HepG2 (cell line): ENCODE measurements at regions not wholly inside any gene's neighbourhood (a gene's known extent, or its start where the extent isn't known, plus 50 kb on each side); places are given as distances from the start of the nearest gene placed in this dataset.
A peak's percentile ranks its signal among the peaks of the same experiment; 100 is the strongest.

ENCODE experiments used
- ATF2 ChIP-seq: sonication (generic); formaldehyde crosslinking; IDR thresholded peaks from 2 replicates; pipeline ENCODE4 v1.4.0; 2020; ENCODE audit warnings: missing genetic modification reagents
- CREM ChIP-seq, 2 experiments: sonication (generic) in 1 of 2; formaldehyde crosslinking in 1 of 2; IDR thresholded peaks; 2 replicates each; pipeline versions ENCODE4 v1.4.0 to v1.6.1; 2016 to 2020; ENCODE audit warnings: antibody characterized with exemption in 1 of 2, mild to moderate bottlenecking in 1 of 2, missing genetic modification reagents in 1 of 2
- DMAP1 ChIP-seq: IDR thresholded peaks from 2 replicates; pipeline ENCODE4 v1.6.1; 2016
- FOSL2 ChIP-seq: sonication (generic); formaldehyde crosslinking; IDR thresholded peaks from 2 replicates; pipeline ENCODE4 v1.4.0; 2020; ENCODE audit warnings: missing genetic modification reagents
- FOXA3 ChIP-seq: IDR thresholded peaks from 2 replicates; pipeline ENCODE4 v1.6.1; 2016; ENCODE audit warnings: missing genetic modification reagents, missing compliant biosample characterization
- FOXP1 ChIP-seq, 2 experiments: fragments of 450-650 bp in 1 of 2; IDR thresholded peaks; 2 replicates each; pipeline ENCODE4 v1.6.1; 2017 to 2018; ENCODE audit warnings: antibody characterized with exemption in 1 of 2
- HDAC1 ChIP-seq: sonication (generic); formaldehyde crosslinking; IDR thresholded peaks from 2 replicates; pipeline ENCODE4 v1.5.1; 2020; ENCODE audit warnings: mild to moderate bottlenecking, missing genetic modification reagents
- HNF4A ChIP-seq: sonication (generic); formaldehyde crosslinking; IDR thresholded peaks from 2 replicates; pipeline ENCODE4 v1.4.0; 2020; ENCODE audit warnings: missing genetic modification reagents
- KAT2B ChIP-seq: fragments of 150-350 bp; IDR thresholded peaks from 2 replicates; pipeline ENCODE4 v1.6.1; 2014; ENCODE audit warnings: low read depth, low read length, borderline replicate concordance
- KAT8 ChIP-seq: IDR thresholded peaks from 2 replicates; pipeline ENCODE4 v1.6.1; 2016; ENCODE audit warnings: missing genetic modification reagents, missing compliant biosample characterization
- KDM1A ChIP-seq: IDR thresholded peaks from 2 replicates; pipeline ENCODE4 v1.6.1; 2016; ENCODE audit warnings: missing compliant biosample characterization
- NFE2L2 ChIP-seq: fragments of 150-350 bp; IDR thresholded peaks from 2 replicates; pipeline ENCODE4 v1.6.1; 2014; ENCODE audit warnings: low read length
- NKX3-1 ChIP-seq: sonication (generic); formaldehyde crosslinking; IDR thresholded peaks from 2 replicates; pipeline ENCODE4 v1.5.0; 2020; ENCODE audit warnings: missing genetic modification reagents
- ONECUT2 ChIP-seq: sonication (generic); formaldehyde crosslinking; IDR thresholded peaks from 2 replicates; pipeline ENCODE4 v1.4.0; 2020; ENCODE audit warnings: missing genetic modification reagents
- PHF21A ChIP-seq: sonication (generic); formaldehyde crosslinking; IDR thresholded peaks from 2 replicates; pipeline ENCODE4 v1.5.0; 2020; ENCODE audit warnings: mild to moderate bottlenecking, missing genetic modification reagents
- POGK ChIP-seq: sonication (generic); formaldehyde crosslinking; conservative IDR thresholded peaks from 2 replicates; pipeline ENCODE4 v1.8.0; 2022; ENCODE audit warnings: mild to moderate bottlenecking, moderate library complexity, missing genetic modification reagents
- SAP130 ChIP-seq: IDR thresholded peaks from 2 replicates; pipeline ENCODE4 v1.6.1; 2016; ENCODE audit warnings: low read depth
- SOX6 ChIP-seq, 2 experiments: fragments of 450-650 bp in 1 of 2; sonication (generic) in 1 of 2; formaldehyde crosslinking in 1 of 2; IDR thresholded peaks; 2 replicates each; pipeline versions ENCODE4 v1.4.0 to v1.6.1; 2017 to 2020; ENCODE audit warnings: antibody characterized with exemption in 1 of 2, mild to moderate bottlenecking in 1 of 2, missing genetic modification reagents in 1 of 2
- TBX2 ChIP-seq: sonication (generic); formaldehyde crosslinking; IDR thresholded peaks from 2 replicates; pipeline ENCODE4 v1.5.0; 2020; ENCODE audit warnings: missing genetic modification reagents, mild to moderate bottlenecking, borderline replicate concordance
- ZNF468 ChIP-seq: sonication (generic); formaldehyde crosslinking; IDR thresholded peaks from 2 replicates; pipeline ENCODE4 v1.8.0; 2022; ENCODE audit warnings: mild to moderate bottlenecking, moderate library complexity, missing genetic modification reagents
- ZNF768 ChIP-seq: sonication (generic); formaldehyde crosslinking; IDR thresholded peaks from 2 replicates; pipeline ENCODE4 v1.4.0; 2020; ENCODE audit warnings: missing genetic modification reagents
- TF ChIP-seq, protein P1 (sequence below): sonication (generic); formaldehyde crosslinking; conservative IDR thresholded peaks from 2 replicates; pipeline ENCODE4 v1.4.0; 2020; ENCODE audit warnings: mild to moderate bottlenecking, missing genetic modification reagents, moderate library complexity

DNA sequence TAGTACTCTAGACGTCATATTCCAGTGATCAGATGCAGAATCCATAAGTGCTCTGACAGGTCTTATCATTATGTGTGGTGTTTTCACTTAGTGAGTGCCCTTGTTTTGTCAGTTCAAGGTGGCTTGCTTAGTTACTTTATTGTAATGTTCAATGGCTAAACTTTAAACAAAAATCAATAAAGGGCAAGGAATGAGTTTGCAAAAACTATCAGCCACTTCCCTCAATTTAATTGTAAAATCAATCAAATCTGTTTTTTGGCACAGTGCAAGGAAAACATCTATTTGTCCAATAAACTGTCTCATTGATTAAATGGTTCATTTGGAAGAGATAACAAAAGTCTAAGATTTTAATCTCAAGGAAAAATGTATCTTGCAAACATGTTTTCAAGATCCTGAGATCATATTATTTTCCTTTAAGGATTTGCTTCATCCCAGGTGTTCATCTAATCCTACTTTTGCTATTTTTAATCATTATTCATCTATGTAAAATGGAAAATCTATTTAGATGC is 59.6 kb upstream of the EEA1 start (continued):
- TF ChIP-seq SOX6 (IDR thresholded peaks at IDR 0.05) (no peak), SOX6 (CRISPR knock-in tag; IDR thresholded peaks at IDR 0.05) (peak; percentile 89), ZNF768 (CRISPR knock-in tag) (no peak), TBX2 (CRISPR knock-in tag) (peak; percentile 18; the same call in 1 of the 2 replicates), ONECUT2 (CRISPR knock-in tag) (peak; percentile 98), HDAC1 (peak; percentile 68), ZNF468 (CRISPR knock-in tag) (no peak), KAT8 (peak; percentile 27; the same call in 1 of the 2 replicates), DMAP1 (no peak), KAT2B (peak; percentile 89), CREM (IDR thresholded peaks at IDR 0.05) (peak; percentile 66), CREM (CRISPR knock-in tag; IDR thresholded peaks at IDR 0.05) (no peak), NFE2L2 (peak; percentile 60), FOXA3 (CRISPR knock-in tag) (peak; percentile 57), HNF4A (peak; percentile 67), SAP130 (peak; percentile 44), KDM1A (CRISPR knock-in tag) (no peak), ATF2 (CRISPR knock-in tag) (peak; percentile 49; the same call in 1 of the 2 replicates), FOSL2 (CRISPR knock-in tag) (no peak), PHF21A (CRISPR knock-in tag) (no peak), NKX3-1 (CRISPR knock-in tag) (peak; percentile 66; the same call in 1 of the 2 replicates), POGK (CRISPR knock-in tag) (no peak), FOXP1 (IDR thresholded peaks at IDR 0.05) (no peak), FOXP1 (CRISPR knock-in tag; IDR thresholded peaks at IDR 0.05) (peak; percentile 87)
- TF ChIP-seq, protein P1, sequence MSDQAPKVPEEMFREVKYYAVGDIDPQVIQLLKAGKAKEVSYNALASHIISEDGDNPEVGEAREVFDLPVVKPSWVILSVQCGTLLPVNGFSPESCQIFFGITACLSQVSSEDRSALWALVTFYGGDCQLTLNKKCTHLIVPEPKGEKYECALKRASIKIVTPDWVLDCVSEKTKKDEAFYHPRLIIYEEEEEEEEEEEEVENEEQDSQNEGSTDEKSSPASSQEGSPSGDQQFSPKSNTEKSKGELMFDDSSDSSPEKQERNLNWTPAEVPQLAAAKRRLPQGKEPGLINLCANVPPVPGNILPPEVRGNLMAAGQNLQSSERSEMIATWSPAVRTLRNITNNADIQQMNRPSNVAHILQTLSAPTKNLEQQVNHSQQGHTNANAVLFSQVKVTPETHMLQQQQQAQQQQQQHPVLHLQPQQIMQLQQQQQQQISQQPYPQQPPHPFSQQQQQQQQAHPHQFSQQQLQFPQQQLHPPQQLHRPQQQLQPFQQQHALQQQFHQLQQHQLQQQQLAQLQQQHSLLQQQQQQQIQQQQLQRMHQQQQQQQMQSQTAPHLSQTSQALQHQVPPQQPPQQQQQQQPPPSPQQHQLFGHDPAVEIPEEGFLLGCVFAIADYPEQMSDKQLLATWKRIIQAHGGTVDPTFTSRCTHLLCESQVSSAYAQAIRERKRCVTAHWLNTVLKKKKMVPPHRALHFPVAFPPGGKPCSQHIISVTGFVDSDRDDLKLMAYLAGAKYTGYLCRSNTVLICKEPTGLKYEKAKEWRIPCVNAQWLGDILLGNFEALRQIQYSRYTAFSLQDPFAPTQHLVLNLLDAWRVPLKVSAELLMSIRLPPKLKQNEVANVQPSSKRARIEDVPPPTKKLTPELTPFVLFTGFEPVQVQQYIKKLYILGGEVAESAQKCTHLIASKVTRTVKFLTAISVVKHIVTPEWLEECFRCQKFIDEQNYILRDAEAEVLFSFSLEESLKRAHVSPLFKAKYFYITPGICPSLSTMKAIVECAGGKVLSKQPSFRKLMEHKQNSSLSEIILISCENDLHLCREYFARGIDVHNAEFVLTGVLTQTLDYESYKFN: peak; percentile 88
